Stomach (tissue), 8 donors: ENCODE measurements at regions not wholly inside any gene's neighbourhood (a gene's known extent, or its start where the extent isn't known, plus 50 kb on each side); places are given as distances from the start of the nearest gene placed in this dataset.

Experiments used
- DNase-seq, 2 donors: peaks; one replicate each; pipeline versions ENCODE4 v3.0.0 to v3.0.0-alpha.2; 2013 to 2019
- H3K27ac ChIP-seq, 5 donors: fragments of 200-600 bp in 4 of 5; sonication (generic) in 4 of 5; one replicate each; pipeline ENCODE4 v1.5.1; 2013 to 2019; ENCODE audit warnings: mild to moderate bottlenecking in 1 of 5, moderate library complexity in 1 of 5
- H3K27me3 ChIP-seq, 3 donors: fragments of 200-600 bp; sonication (generic); one replicate each; pipeline ENCODE4 v1.5.1; 2017 to 2019; ENCODE audit warnings: mixed run types in 1 of 3
- H3K36me3 ChIP-seq, 4 donors: fragments of 200-600 bp; sonication (generic); 1 replicate in 3 of 4; 2 replicates in 1 of 4; pipeline ENCODE4 v1.5.1; 2016 to 2019
- H3K4me1 ChIP-seq, 4 donors: fragments of 200-600 bp; sonication (generic); one replicate each; pipeline ENCODE4 v1.5.1; 2016 to 2019
- H3K4me3 ChIP-seq, 4 donors: fragments of 200-600 bp; sonication (generic) in 3 of 4; one replicate each; pipeline ENCODE4 v1.5.1; 2016 to 2019; ENCODE audit warnings: mild to moderate bottlenecking in 1 of 4
- H3K9me3 ChIP-seq, 4 donors: fragments of 200-600 bp; sonication (generic); one replicate each; pipeline ENCODE4 v1.5.1; 2016 to 2019
- EP300 ChIP-seq: sonication (generic); formaldehyde crosslinking; IDR thresholded peaks from one replicate; pipeline ENCODE4 v1.6.1; 2017; ENCODE audit warnings: antibody characterized with exemption
- POLR2A ChIP-seq, 4 donors: fragments of 450-650 bp; IDR thresholded peaks; one replicate each; pipeline ENCODE4 v1.6.1; 2016; ENCODE audit warnings: antibody characterized with exemption in 4 of 4, control low read depth in 2 of 4, mild to moderate bottlenecking in 1 of 4, moderate library complexity in 1 of 4
- POLR2AphosphoS5 ChIP-seq, 3 donors: sonication (generic); formaldehyde crosslinking; IDR thresholded peaks; one replicate each; pipeline ENCODE4 v1.6.1; 2016; ENCODE audit warnings: antibody characterized with exemption in 3 of 3
- WGBS, 5 donors: extraction: QIAGEN DNeasy Blood & Tissue Kit in 3 of 5; methylation state at CpG; one replicate each; pipeline versions ENCODE4 v1.1.5 to v1.1.7; 2013 to 2018; 5-methylcytosine and 5-hydroxymethylcytosine counted together
- intact Hi-C: fragments of 100-400 bp; cut with DNase I; formaldehyde crosslinking; loops from one replicate; pipeline ENCODE4 v1.15.1; 2023; ENCODE audit warnings: low total_unique reads
- TF ChIP-seq, protein P1 (sequence below), 7 experiments: fragments of 450-650 bp in 4 of 7; fragments of 200-600 bp in 3 of 7; sonication (generic) in 3 of 7; IDR thresholded peaks; one replicate each; pipeline ENCODE4 v1.5.1; 2016 to 2019; ENCODE audit warnings: antibody characterized with exemption in 7 of 7, control low read depth in 2 of 7, mild to moderate bottlenecking in 1 of 7
- donor health status: healthy with polysubstance abuse.
- donor health status: Bipolar disorder and iron deficiency.
- donor health status: healthy.

GRCh38 chr5:3197304-3198073, 398.1 kb upstream of the IRX1 start:
- no peaks in the 10 kb centered on the region for H3K36me3 ChIP-seq
- intact Hi-C loops = no loop called here
- no peak overlapping the region for H3K27ac ChIP-seq
- H3K27me3 ChIP-seq = peaks cover 0 to 74% (median 16%) of the 10 kb centered on the region in 3 donors
- no peak for TF ChIP-seq EP300
- TF ChIP-seq POLR2A (IDR thresholded peaks at IDR 0.05) = no peak
- TF ChIP-seq POLR2AphosphoS5 (IDR thresholded peaks at IDR 0.05) = no peak
- TF ChIP-seq, protein P1, sequence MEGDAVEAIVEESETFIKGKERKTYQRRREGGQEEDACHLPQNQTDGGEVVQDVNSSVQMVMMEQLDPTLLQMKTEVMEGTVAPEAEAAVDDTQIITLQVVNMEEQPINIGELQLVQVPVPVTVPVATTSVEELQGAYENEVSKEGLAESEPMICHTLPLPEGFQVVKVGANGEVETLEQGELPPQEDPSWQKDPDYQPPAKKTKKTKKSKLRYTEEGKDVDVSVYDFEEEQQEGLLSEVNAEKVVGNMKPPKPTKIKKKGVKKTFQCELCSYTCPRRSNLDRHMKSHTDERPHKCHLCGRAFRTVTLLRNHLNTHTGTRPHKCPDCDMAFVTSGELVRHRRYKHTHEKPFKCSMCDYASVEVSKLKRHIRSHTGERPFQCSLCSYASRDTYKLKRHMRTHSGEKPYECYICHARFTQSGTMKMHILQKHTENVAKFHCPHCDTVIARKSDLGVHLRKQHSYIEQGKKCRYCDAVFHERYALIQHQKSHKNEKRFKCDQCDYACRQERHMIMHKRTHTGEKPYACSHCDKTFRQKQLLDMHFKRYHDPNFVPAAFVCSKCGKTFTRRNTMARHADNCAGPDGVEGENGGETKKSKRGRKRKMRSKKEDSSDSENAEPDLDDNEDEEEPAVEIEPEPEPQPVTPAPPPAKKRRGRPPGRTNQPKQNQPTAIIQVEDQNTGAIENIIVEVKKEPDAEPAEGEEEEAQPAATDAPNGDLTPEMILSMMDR (IDR thresholded peaks at IDR 0.05) = no peak
- H3K9me3 ChIP-seq = no peaks in the 10 kb centered on the region
- DNase-seq = peak in 1 of 2 donors; percentile 44
- WGBS, 5 donors = 3 to 10% (median 5%) methylated on average over 18 to 29 of the region's 29 CpGs
- no peak overlapping the region for H3K4me3 ChIP-seq
- peaks cover 0 to 9% (median 0%) of the 10 kb centered on the region in 4 donors for H3K4me1 ChIP-seq

DNA sequence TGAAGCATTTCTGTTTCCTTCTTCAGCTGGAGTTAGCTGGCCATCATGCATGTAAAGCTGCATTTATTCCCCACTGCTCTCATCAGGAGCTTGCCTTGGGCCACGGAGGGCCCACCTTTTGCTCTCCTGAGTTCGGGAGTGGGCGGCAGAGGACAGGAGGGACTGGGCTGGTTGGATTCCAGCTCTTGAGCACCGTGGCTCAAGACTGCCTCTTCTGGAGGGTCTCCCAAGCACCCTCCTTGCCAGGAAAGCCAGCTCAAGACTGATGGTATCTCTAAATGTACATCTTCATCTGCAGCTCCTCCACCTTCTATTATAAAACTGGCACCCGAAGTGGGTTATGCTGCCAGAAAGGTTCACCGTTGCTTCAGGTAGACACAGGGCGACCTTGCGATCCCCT, 399.6 kb upstream of the IRX1 start:
- H3K4me1 ChIP-seq = peaks cover 0 to 9% (median 0%) of the 10 kb centered on the region in 4 donors
- DNase-seq = no peak
- H3K9me3 ChIP-seq = no peaks in the 10 kb centered on the region
- 69 to 73% (median 71%) methylated on average over 8 of the region's 8 CpGs for WGBS, 5 donors
- no peak overlapping the region for H3K27ac ChIP-seq
- no peaks in the 10 kb centered on the region for H3K36me3 ChIP-seq
- H3K27me3 ChIP-seq = peaks cover 0 to 69% (median 16%) of the 10 kb centered on the region in 3 donors
- TF ChIP-seq POLR2A (IDR thresholded peaks at IDR 0.05) (no peak), POLR2AphosphoS5 (IDR thresholded peaks at IDR 0.05) (no peak), EP300 (no peak)
- TF ChIP-seq, protein P1 (IDR thresholded peaks at IDR 0.05) = no peak
- no peak overlapping the region for H3K4me3 ChIP-seq
- intact Hi-C loops = no loop called here

- Histone ChIP-seq H3K4me1 (peaks cover 0 to 9% (median 0%) of the 10 kb centered on the region in 4 donors), H3K36me3 (no peaks in the 10 kb centered on the region), H3K9me3 (no peaks in the 10 kb centered on the region), H3K27me3 (peaks cover 0 to 56% (median 14%) of the 10 kb centered on the region in 3 donors), H3K27ac (no peak overlapping the region), H3K4me3 (no peak overlapping the region)
- TF ChIP-seq EP300 = no peak
- no peak for TF ChIP-seq POLR2AphosphoS5 (IDR thresholded peaks at IDR 0.05)
- TF ChIP-seq, protein P1 (IDR thresholded peaks at IDR 0.05) = no peak
- no peak for TF ChIP-seq POLR2A (IDR thresholded peaks at IDR 0.05)
- intact Hi-C loops = no loop called here
- 26 to 41% (median 30%) methylated on average over 13 of the region's 13 CpGs for WGBS, 5 donors
- no peak for DNase-seq
These were observed 400.9 kb upstream of the IRX1 start for GRCh38 chr5:3194684-3195083.

DNA sequence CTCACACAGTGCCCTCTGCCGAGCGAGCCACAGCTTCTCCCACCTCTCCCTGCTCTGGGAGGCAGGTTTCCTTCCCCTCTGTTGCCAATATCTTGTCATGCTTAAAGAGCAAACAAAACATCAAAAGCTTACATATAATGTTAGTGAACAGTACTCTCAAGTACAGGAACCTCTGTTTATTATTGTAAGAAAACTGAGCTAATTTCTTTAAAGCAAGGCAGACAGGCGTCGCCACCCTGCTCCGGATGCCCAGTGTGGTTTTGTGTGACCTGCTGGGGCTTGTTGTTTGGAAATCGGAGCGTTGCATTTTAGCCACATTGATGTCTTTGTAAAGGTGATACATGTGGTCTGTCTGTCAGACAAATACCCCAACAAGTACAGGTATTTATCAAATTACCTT, 401.4 kb upstream of the IRX1 start:
- no peaks in the 10 kb centered on the region for H3K9me3 ChIP-seq
- WGBS, 5 donors = 44 to 49% (median 46%) methylated on average over 7 of the region's 7 CpGs
- no peak for DNase-seq

More for the DNA sequence above, 401.4 kb upstream of the IRX1 start:
- Histone ChIP-seq H3K27me3 (peaks cover 0 to 52% (median 10%) of the 10 kb centered on the region in 3 donors), H3K4me3 (no peak overlapping the region), H3K27ac (no peak overlapping the region), H3K4me1 (peaks cover 0 to 9% (median 0%) of the 10 kb centered on the region in 4 donors), H3K36me3 (no peaks in the 10 kb centered on the region)
- TF ChIP-seq, protein P1 (IDR thresholded peaks at IDR 0.05) = no peak
- TF ChIP-seq EP300 (no peak), POLR2AphosphoS5 (IDR thresholded peaks at IDR 0.05) (no peak), POLR2A (IDR thresholded peaks at IDR 0.05) (no peak)
- intact Hi-C loops = no loop called here
